Fibroblast of lung (primary cell): ENCODE measurements at regions not wholly inside any gene's neighbourhood (a gene's known extent, or its start where the extent isn't known, plus 50 kb on each side); places are given as distances from the start of the nearest gene placed in this dataset.

Source experiments
- DNase-seq, 2 donors: peaks; one replicate each; pipeline versions ENCODE4 v3.0.0 to v3.0.0-alpha.2; 2010; ENCODE audit warnings: low read depth in 2 of 2
- H2AFZ ChIP-seq: 2 replicates; pipeline ENCODE4 v1.5.1; 2012; ENCODE audit warnings: low read length, control low read depth, inconsistent platforms
- H3K27ac ChIP-seq: 2 replicates; pipeline ENCODE4 v1.5.1; 2011; ENCODE audit warnings: low read length, control low read depth; ENCODE audit not compliant: insufficient read depth
- H3K27me3 ChIP-seq: 2 replicates; pipeline ENCODE4 v1.5.1; 2011; ENCODE audit warnings: mild to moderate bottlenecking, low read length; ENCODE audit not compliant: control insufficient read depth, insufficient read depth
- H3K36me3 ChIP-seq: 2 replicates; pipeline ENCODE4 v1.5.1; 2011; ENCODE audit warnings: low read length; ENCODE audit not compliant: control insufficient read depth, insufficient read depth
- H3K4me1 ChIP-seq: 2 replicates; pipeline ENCODE4 v1.5.1; 2011; ENCODE audit warnings: low read length; ENCODE audit not compliant: control insufficient read depth, insufficient read depth; ENCODE audit errors: extremely low read depth
- H3K4me2 ChIP-seq: 2 replicates; pipeline ENCODE4 v1.5.1; 2011; ENCODE audit warnings: low read length, control low read depth; ENCODE audit not compliant: insufficient read depth; ENCODE audit errors: extremely low read depth
- H3K4me3 ChIP-seq, 4 experiments: fragments of 200-600 bp in 1 of 4; sonication (generic) in 1 of 4; replicated peaks in 1 of 4; 2 replicates each; pipeline ENCODE4 v1.5.1; 2011 to 2016; ENCODE audit warnings: low read length in 4 of 4, low read depth in 3 of 4, mild to moderate bottlenecking in 3 of 4, control low read depth in 2 of 4, inconsistent platforms in 1 of 4, mixed read lengths in 1 of 4; ENCODE audit not compliant: insufficient read depth in 1 of 4; ENCODE audit errors: control extremely low read depth in 1 of 4
- H3K79me2 ChIP-seq: 2 replicates; pipeline ENCODE4 v1.5.1; 2012; ENCODE audit warnings: mild to moderate bottlenecking, low read length, inconsistent platforms; ENCODE audit not compliant: control insufficient read depth, insufficient read depth
- H3K9ac ChIP-seq: 2 replicates; pipeline ENCODE4 v1.5.1; 2011; ENCODE audit warnings: mild to moderate bottlenecking, low read length, control low read depth; ENCODE audit not compliant: insufficient read depth
- H3K9me3 ChIP-seq: 2 replicates; pipeline ENCODE4 v1.5.1; 2012; ENCODE audit warnings: low read depth, low read length; ENCODE audit not compliant: control insufficient read depth, insufficient read depth
- H4K20me1 ChIP-seq: 2 replicates; pipeline ENCODE4 v1.5.1; 2011; ENCODE audit warnings: low read length; ENCODE audit not compliant: control insufficient read depth, insufficient read depth; ENCODE audit errors: extremely low read depth
- CTCF ChIP-seq, 2 donors: IDR thresholded peaks in 1 of 2; conservative IDR thresholded peaks in 1 of 2; 1 replicate in 1 of 2; 2 replicates in 1 of 2; pipeline ENCODE4 v1.5.1; 2011 to 2012; ENCODE audit warnings: low read length in 2 of 2, control low read depth in 1 of 2, inconsistent platforms in 1 of 2, low read depth in 1 of 2, mild to moderate bottlenecking in 1 of 2
- EZH2 ChIP-seq: IDR thresholded peaks from 2 replicates; pipeline ENCODE4 v1.5.1; 2012; ENCODE audit warnings: low read length, control low read depth, mild to moderate bottlenecking; ENCODE audit errors: missing control alignments

GRCh38 chr1:222004034-222004433 is 262.1 kb upstream of the DUSP10 start:
- DNase-seq: no peak

DNA sequence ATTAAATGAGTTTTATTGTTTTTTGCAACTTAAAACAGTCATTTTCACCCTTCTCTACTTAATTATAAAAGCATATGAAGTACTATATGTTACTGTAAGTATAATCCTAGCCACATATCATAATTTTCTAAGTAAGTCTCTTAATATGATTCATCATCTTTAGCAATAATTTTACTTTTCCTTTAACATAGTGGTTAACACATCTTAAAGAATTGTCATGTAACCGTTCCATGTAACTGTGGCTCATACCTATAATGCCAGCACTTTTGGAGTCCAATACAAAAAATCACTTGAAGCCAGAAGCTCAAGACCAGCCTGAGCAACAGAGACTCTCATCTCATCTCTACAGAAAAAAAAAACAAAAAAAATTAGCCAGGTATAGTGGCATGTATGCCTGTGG is 260.6 kb upstream of the DUSP10 start:
- H4K20me1 ChIP-seq: no peaks in the 10 kb centered on the region
- H3K4me2 ChIP-seq: no peak overlapping the region
- no peaks in the 10 kb centered on the region for H3K27me3 ChIP-seq
- no peak for TF ChIP-seq EZH2
- TF ChIP-seq CTCF (conservative IDR thresholded peaks at IDR 0.05 in 1 of 2, IDR thresholded peaks at IDR 0.05 in 1 of 2; ENCODE audit: low read depth in 1 of 2, low read length in 2 of 2): no peak
- DNase-seq: no peak
- no peak overlapping the region for H3K4me3 ChIP-seq
- no peak overlapping the region for H2AFZ ChIP-seq
- H3K4me1 ChIP-seq: no peaks in the 10 kb centered on the region
- no peaks in the 10 kb centered on the region for H3K9me3 ChIP-seq
- no peaks in the 10 kb centered on the region for H3K36me3 ChIP-seq
- H3K27ac ChIP-seq: no peak overlapping the region
- no peaks in the 10 kb centered on the region for H3K79me2 ChIP-seq
- no peak overlapping the region for H3K9ac ChIP-seq

More at GRCh38 chr1:222004034-222004433, 262.1 kb upstream of the DUSP10 start:
- no peaks in the 10 kb centered on the region for H4K20me1 ChIP-seq
- no peak overlapping the region for H3K9ac ChIP-seq
- no peak overlapping the region for H3K4me3 ChIP-seq
- H3K27me3 ChIP-seq: no peaks in the 10 kb centered on the region
- H2AFZ ChIP-seq: no peak overlapping the region
- H3K9me3 ChIP-seq: no peaks in the 10 kb centered on the region
- H3K79me2 ChIP-seq: no peaks in the 10 kb centered on the region
- TF ChIP-seq EZH2 (no peak), CTCF (conservative IDR thresholded peaks at IDR 0.05 in 1 of 2, IDR thresholded peaks at IDR 0.05 in 1 of 2; ENCODE audit: low read depth in 1 of 2, low read length in 2 of 2) (no peak)
- no peak overlapping the region for H3K27ac ChIP-seq
- no peaks in the 10 kb centered on the region for H3K4me1 ChIP-seq
- H3K36me3 ChIP-seq: no peaks in the 10 kb centered on the region
- H3K4me2 ChIP-seq: no peak overlapping the region

GRCh38 chr1:222000131-222000530 is 258.2 kb upstream of the DUSP10 start:
- H3K9ac ChIP-seq: no peak overlapping the region
- H3K4me2 ChIP-seq: no peak overlapping the region
- H4K20me1 ChIP-seq: no peaks in the 10 kb centered on the region
- no peak overlapping the region for H3K4me3 ChIP-seq
- no peak overlapping the region for H2AFZ ChIP-seq
- TF ChIP-seq EZH2: no peak
- TF ChIP-seq CTCF (conservative IDR thresholded peaks at IDR 0.05 in 1 of 2, IDR thresholded peaks at IDR 0.05 in 1 of 2; ENCODE audit: low read depth in 1 of 2, low read length in 2 of 2): no peak
- no peak for DNase-seq
- H3K79me2 ChIP-seq: no peaks in the 10 kb centered on the region
- no peak overlapping the region for H3K27ac ChIP-seq
- no peaks in the 10 kb centered on the region for H3K9me3 ChIP-seq
- H3K27me3 ChIP-seq: no peaks in the 10 kb centered on the region
- peaks cover 2% of the 10 kb centered on the region for H3K4me1 ChIP-seq
- H3K36me3 ChIP-seq: no peaks in the 10 kb centered on the region
